Esophagus (tissue), 2 donors: ENCODE measurements at regions not wholly inside any gene's neighbourhood (a gene's known extent, or its start where the extent isn't known, plus 50 kb on each side); places are given as distances from the start of the nearest gene placed in this dataset.

ENCODE experiments used
- H3K27ac ChIP-seq, 2 donors: one replicate each; pipeline ENCODE4 v1.5.1; 2013; ENCODE audit warnings: low read depth in 2 of 2, mild to moderate bottlenecking in 2 of 2, inconsistent platforms in 1 of 2, low read length in 1 of 2, moderate library complexity in 1 of 2
- H3K27me3 ChIP-seq, 2 donors: one replicate each; pipeline ENCODE4 v1.6.1; 2013; ENCODE audit warnings: low read length in 2 of 2, control low read depth in 1 of 2, mild to moderate bottlenecking in 1 of 2; ENCODE audit not compliant: insufficient read depth in 2 of 2, control insufficient read depth in 1 of 2
- H3K36me3 ChIP-seq, 2 donors: one replicate each; pipeline ENCODE4 v1.6.1; 2013; ENCODE audit warnings: low read length in 1 of 2; ENCODE audit not compliant: control insufficient read depth in 2 of 2, insufficient read depth in 2 of 2
- H3K4me1 ChIP-seq, 2 donors: one replicate each; pipeline ENCODE4 v1.6.1; 2013; ENCODE audit warnings: low read length in 1 of 2; ENCODE audit not compliant: control insufficient read depth in 2 of 2, insufficient read depth in 2 of 2
- H3K4me3 ChIP-seq, 2 donors: one replicate each; pipeline ENCODE4 v1.5.1; 2013; ENCODE audit warnings: low read length in 2 of 2, mild to moderate bottlenecking in 2 of 2, low read depth in 1 of 2, moderate library complexity in 1 of 2
- H3K9me3 ChIP-seq, 2 donors: one replicate each; pipeline ENCODE4 v1.6.1; 2013; ENCODE audit warnings: mild to moderate bottlenecking in 2 of 2, low read depth in 1 of 2, low read length in 1 of 2, moderate library complexity in 1 of 2; ENCODE audit not compliant: control insufficient read depth in 2 of 2, insufficient read depth in 1 of 2
- WGBS, 2 donors: extraction: QIAGEN DNeasy Blood & Tissue Kit; methylation state at CpG; one replicate each; pipeline ENCODE4 v1.1.7; 2013; 5-methylcytosine and 5-hydroxymethylcytosine counted together
- donor health status: healthy with polysubstance abuse.
- donor health status: Bipolar disorder and iron deficiency.

- no peaks in the 10 kb centered on the region for H3K36me3 ChIP-seq
- H3K9me3 ChIP-seq = peaks cover 0 to 5% of the 10 kb centered on the region in 2 donors
- H3K27me3 ChIP-seq = no peaks in the 10 kb centered on the region
- H3K27ac ChIP-seq = no peak overlapping the region
- peaks cover 0 to 5% of the 10 kb centered on the region in 2 donors for H3K4me1 ChIP-seq
- 38 to 43% methylated on average over 45 of the region's 45 CpGs for WGBS, 2 donors
- H3K4me3 ChIP-seq = no peak overlapping the region
These were observed 350.9 kb downstream of the FOXL1 start for GRCh38 chr16:86929057-86929871.

GRCh38 chr16:86930001-86930400 lies 351.7 kb downstream of the FOXL1 start:
- H3K4me1 ChIP-seq = peaks cover 0 to 5% of the 10 kb centered on the region in 2 donors
- no peak overlapping the region for H3K4me3 ChIP-seq
- H3K36me3 ChIP-seq = no peaks in the 10 kb centered on the region
- 77 to 79% methylated on average over 8 of the region's 8 CpGs for WGBS, 2 donors
- no peaks in the 10 kb centered on the region for H3K27me3 ChIP-seq
- H3K9me3 ChIP-seq = peaks cover 0 to 5% of the 10 kb centered on the region in 2 donors
- H3K27ac ChIP-seq = no peak overlapping the region

DNA sequence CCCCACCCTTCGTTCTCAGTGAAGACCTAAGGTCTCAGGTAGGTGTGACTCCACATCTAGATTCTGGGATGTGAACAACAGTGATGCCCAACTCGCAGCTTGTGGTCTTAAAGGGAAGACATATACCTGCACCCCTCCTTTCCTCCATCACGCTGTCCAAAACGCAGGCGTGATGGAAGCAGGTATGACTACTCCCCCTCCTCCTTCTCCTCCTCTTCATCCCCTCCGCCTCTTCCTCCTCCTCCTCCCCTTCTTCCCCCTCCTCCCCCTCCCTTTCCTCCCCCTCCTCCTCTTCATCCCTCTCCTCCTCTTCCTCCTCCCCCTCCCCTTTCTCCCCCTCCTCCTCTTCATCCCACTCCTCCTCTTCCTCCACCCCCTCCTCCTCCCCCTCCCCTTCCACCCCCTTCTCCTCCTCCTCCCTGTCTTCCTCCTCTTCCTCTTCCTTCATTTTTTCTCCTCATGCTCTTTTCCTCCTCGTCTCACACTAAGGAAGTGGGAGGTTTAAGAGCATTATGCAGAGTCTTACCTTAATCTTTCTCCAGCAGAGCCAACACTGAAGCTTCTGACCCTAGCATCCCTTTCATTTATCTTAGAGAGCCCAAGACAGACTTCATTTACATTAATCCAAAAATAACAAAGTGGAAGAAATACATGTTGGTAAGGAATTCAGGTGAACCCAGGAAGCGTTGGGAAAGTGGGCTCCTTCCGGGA lies 352.5 kb downstream of the FOXL1 start:
- WGBS, 2 donors = 67 to 68% methylated on average over 9 of the region's 9 CpGs
- Histone ChIP-seq H3K4me3 (no peak overlapping the region), H3K36me3 (no peaks in the 10 kb centered on the region), H3K27me3 (no peaks in the 10 kb centered on the region), H3K9me3 (peaks cover 0 to 5% of the 10 kb centered on the region in 2 donors), H3K4me1 (peaks cover 0 to 5% of the 10 kb centered on the region in 2 donors), H3K27ac (no peak overlapping the region)

- Histone ChIP-seq H3K36me3 (no peaks in the 10 kb centered on the region), H3K4me3 (no peak overlapping the region), H3K27me3 (no peaks in the 10 kb centered on the region), H3K27ac (peak overlapping the region in 1 of 2 donors; percentile 8), H3K9me3 (peaks cover 0 to 5% of the 10 kb centered on the region in 2 donors), H3K4me1 (peaks cover 0 to 5% of the 10 kb centered on the region in 2 donors)
- WGBS, 2 donors = 37 to 47% methylated on average over 26 of the region's 26 CpGs
These were observed 353.1 kb downstream of the FOXL1 start for GRCh38 chr16:86931410-86931941.

DNA sequence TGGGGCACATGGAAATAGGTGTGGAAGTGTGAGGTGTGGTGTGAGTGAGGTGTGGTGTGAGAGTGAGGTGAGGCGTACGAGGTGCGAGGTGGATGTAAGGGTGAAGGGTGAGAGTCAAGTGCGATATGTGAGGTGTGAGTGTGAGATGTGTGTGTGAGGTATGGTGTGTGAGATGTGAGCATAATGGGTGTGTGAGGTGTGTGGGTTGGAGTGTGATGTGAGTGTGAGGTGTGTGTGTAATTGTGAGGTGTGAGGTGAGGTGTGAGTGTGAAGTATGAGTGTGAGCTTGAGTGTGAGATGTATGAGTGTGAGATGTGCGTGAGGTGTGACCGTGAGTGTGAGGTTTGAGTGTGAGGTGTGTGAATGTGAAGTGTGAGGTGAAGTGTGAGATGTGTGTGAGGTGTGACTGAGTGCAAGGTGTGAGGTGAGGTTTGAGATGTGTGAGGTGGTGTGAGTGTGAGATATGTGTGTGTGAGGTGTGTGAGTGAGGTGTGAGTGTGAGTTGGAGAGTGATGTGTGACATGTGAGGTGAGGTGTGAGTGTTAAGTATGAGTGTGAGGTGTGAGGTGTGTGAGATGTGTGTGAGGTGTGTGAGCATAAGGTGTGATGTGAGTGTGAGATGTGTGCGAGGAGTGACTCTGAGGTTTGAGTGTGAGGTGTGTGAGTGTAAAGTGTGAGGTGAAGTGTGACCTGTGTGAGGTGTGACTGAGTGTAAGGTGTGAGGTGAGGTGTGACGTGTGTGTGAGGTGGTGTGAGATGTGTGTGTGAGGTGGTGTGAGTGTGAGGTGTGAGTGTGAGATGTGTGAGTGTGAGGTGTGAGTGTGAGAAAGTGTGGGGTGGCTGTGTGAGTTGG lies 354.0 kb downstream of the FOXL1 start:
- WGBS, 2 donors = 91 to 93% methylated on average over 8 of the region's 8 CpGs
- Histone ChIP-seq H3K4me1 (peaks cover 0 to 5% of the 10 kb centered on the region in 2 donors), H3K36me3 (no peaks in the 10 kb centered on the region), H3K27me3 (no peaks in the 10 kb centered on the region), H3K4me3 (no peak overlapping the region), H3K9me3 (peaks cover 0 to 5% of the 10 kb centered on the region in 2 donors), H3K27ac (no peak overlapping the region)

DNA sequence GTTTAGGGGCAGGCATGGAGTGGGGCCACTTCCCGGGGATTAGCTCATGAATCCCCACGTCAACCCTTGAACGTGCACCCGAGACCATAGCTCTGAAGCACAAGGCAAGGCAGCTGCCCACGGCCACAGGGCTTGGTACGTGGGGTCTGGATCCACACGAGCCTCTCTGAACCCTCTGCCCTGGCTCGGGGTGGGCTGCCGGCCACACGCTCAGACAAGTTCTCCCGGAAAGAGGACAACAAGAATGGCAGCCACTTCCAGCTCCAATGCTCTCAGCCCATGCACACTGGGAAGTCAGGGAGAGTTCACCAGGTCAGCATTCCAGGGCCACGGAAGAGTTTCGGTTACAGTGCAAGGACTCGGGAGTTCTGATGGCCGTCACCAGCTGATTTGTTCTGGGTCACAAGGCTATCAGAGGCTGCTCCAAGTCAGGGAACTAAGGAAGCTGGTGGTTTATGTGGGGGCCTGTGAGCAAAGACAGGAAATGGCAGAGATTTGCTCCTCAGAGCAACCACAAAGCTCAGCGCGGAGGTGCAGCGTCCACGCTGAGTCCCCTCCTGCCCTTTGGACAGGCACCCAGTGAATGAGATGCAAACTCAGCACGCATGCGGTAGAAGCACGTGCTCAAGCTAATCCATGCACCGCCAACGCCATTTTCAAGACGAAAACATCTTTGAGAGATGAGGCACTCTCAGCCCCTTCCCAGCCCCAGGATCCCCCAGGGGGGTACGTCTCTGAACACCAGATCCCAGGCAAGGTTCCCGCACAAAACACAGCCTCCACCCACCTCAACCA lies 356.4 kb downstream of the FOXL1 start:
- Histone ChIP-seq H3K4me3 (no peak overlapping the region), H3K9me3 (peaks cover 5 to 6% of the 10 kb centered on the region in 2 donors), H3K27ac (no peak overlapping the region), H3K4me1 (peaks cover 0 to 5% of the 10 kb centered on the region in 2 donors), H3K27me3 (no peaks in the 10 kb centered on the region), H3K36me3 (no peaks in the 10 kb centered on the region)
- 63 to 68% methylated on average over 27 of the region's 27 CpGs for WGBS, 2 donors

- WGBS, 2 donors = 83 to 84% methylated on average over 2 of the region's 2 CpGs
- Histone ChIP-seq H3K4me1 (peaks cover 0 to 3% of the 10 kb centered on the region in 2 donors), H3K9me3 (peaks cover 0 to 8% of the 10 kb centered on the region in 2 donors), H3K27ac (no peak overlapping the region), H3K36me3 (no peaks in the 10 kb centered on the region), H3K4me3 (no peak overlapping the region), H3K27me3 (no peaks in the 10 kb centered on the region)
These were observed 361.3 kb downstream of the FOXL1 start for GRCh38 chr16:86939609-86940008.

DNA sequence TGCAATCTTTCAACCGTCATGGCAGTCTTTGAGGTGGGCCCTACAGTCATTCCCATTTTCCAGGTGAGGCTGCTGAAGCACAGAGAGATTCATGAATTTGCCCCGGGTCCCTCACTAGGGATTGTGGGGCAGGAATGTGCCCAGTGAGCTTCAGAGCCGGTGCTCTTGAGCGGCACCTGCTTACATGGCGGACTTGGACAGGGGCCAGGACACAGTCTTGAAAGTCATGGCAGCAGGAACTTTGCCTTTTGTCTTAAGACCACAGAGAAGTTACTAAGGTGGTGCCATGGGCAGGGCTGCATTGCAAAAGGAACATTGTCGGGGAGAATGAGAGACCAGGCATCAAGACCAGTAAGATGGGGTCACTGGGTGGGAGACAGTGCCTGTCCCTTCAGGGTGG lies 363.4 kb downstream of the FOXL1 start:
- 85 to 86% methylated on average over 6 of the region's 6 CpGs for WGBS, 2 donors
- no peaks in the 10 kb centered on the region for H3K27me3 ChIP-seq

More for the DNA sequence above, 363.4 kb downstream of the FOXL1 start:
- Histone ChIP-seq H3K4me1 (peaks cover 0 to 3% of the 10 kb centered on the region in 2 donors), H3K36me3 (no peaks in the 10 kb centered on the region), H3K27ac (no peak overlapping the region), H3K9me3 (peaks cover 0 to 8% of the 10 kb centered on the region in 2 donors), H3K4me3 (no peak overlapping the region)
